H9 (cell line): ENCODE measurements at regions not wholly inside any gene's neighbourhood (a gene's known extent, or its start where the extent isn't known, plus 50 kb on each side); places are given as distances from the start of the nearest gene placed in this dataset.

Experiments
- DNase-seq: peaks from one replicate; pipeline ENCODE4 v3.0.0-alpha.2; 2017
- H2AFZ ChIP-seq: one replicate; pipeline ENCODE4 v1.6.1; 2013; ENCODE audit warnings: mild to moderate bottlenecking, low read length, control low read depth, moderate library complexity
- H2AK5ac ChIP-seq: 2 replicates; pipeline ENCODE4 v1.6.1; 2013; ENCODE audit warnings: low read length, control low read depth, mixed read lengths; ENCODE audit not compliant: insufficient read length
- H2BK120ac ChIP-seq: one replicate; pipeline ENCODE4 v1.6.1; 2013; ENCODE audit warnings: low read depth, mild to moderate bottlenecking, low read length, control low read depth, inconsistent platforms; ENCODE audit not compliant: poor library complexity, severe bottlenecking
- H2BK12ac ChIP-seq: 2 replicates; pipeline ENCODE4 v1.6.1; 2013; ENCODE audit warnings: low read length, control low read depth, mixed read lengths, low read depth; ENCODE audit not compliant: insufficient read length
- H2BK15ac ChIP-seq: 2 replicates; pipeline ENCODE4 v1.6.1; 2013; ENCODE audit warnings: low read depth, low read length, control low read depth
- H2BK20ac ChIP-seq: one replicate; pipeline ENCODE4 v1.6.1; 2013; ENCODE audit warnings: low read depth, mild to moderate bottlenecking, low read length, control low read depth, inconsistent platforms; ENCODE audit not compliant: poor library complexity, severe bottlenecking
- H2BK5ac ChIP-seq: 2 replicates; pipeline ENCODE4 v1.6.1; 2013; ENCODE audit warnings: low read length, control low read depth, mixed read lengths; ENCODE audit not compliant: insufficient read length
- H3K14ac ChIP-seq: 2 replicates; pipeline ENCODE4 v1.6.1; 2013; ENCODE audit warnings: low read length, control low read depth; ENCODE audit not compliant: insufficient read depth
- H3K18ac ChIP-seq: 2 replicates; pipeline ENCODE4 v1.6.1; 2013; ENCODE audit warnings: low read depth, mild to moderate bottlenecking, mixed read lengths, low read length, control low read depth; ENCODE audit not compliant: insufficient read length
- H3K23ac ChIP-seq: 2 replicates; pipeline ENCODE4 v1.6.1; 2013; ENCODE audit warnings: low read length, control low read depth, mixed read lengths, low read depth; ENCODE audit not compliant: insufficient read length
- H3K23me2 ChIP-seq: 2 replicates; pipeline ENCODE4 v1.6.1; 2013; ENCODE audit warnings: low read depth, mild to moderate bottlenecking, mixed read lengths, low read length, control low read depth; ENCODE audit not compliant: insufficient read length, poor library complexity, severe bottlenecking
- H3K27ac ChIP-seq: 2 replicates; pipeline ENCODE4 v1.5.1; 2013; ENCODE audit warnings: low read length, control low read depth, mixed read lengths, low read depth; ENCODE audit not compliant: insufficient read length
- H3K27me3 ChIP-seq: 2 replicates; pipeline ENCODE4 v1.6.1; 2013; ENCODE audit warnings: low read length, control low read depth, inconsistent platforms; ENCODE audit not compliant: insufficient read depth
- H3K4ac ChIP-seq: 2 replicates; pipeline ENCODE4 v1.6.1; 2013; ENCODE audit warnings: low read depth, mild to moderate bottlenecking, control low read depth, inconsistent platforms, low read length, moderate library complexity
- H3K4me1 ChIP-seq: 2 replicates; pipeline ENCODE4 v1.6.1; 2013; ENCODE audit warnings: low read length, control low read depth, inconsistent platforms; ENCODE audit not compliant: insufficient read depth
- H3K4me2 ChIP-seq: 2 replicates; pipeline ENCODE4 v1.6.1; 2013; ENCODE audit warnings: low read length, control low read depth, mixed read lengths; ENCODE audit not compliant: insufficient read length, insufficient read depth
- H3K56ac ChIP-seq: 2 replicates; pipeline ENCODE4 v1.6.1; 2013; ENCODE audit warnings: low read depth, mild to moderate bottlenecking, mixed read lengths, low read length, control low read depth; ENCODE audit not compliant: insufficient read length
- H3K79me1 ChIP-seq: 2 replicates; pipeline ENCODE4 v1.6.1; 2013; ENCODE audit warnings: low read depth, mild to moderate bottlenecking, moderate library complexity, low read length, control low read depth, inconsistent platforms; ENCODE audit not compliant: insufficient read depth, poor library complexity, severe bottlenecking
- H3K79me2 ChIP-seq: 2 replicates; pipeline ENCODE4 v1.6.1; 2013; ENCODE audit warnings: low read length, control low read depth, inconsistent platforms; ENCODE audit not compliant: insufficient read depth
- H3K9ac ChIP-seq: 2 replicates; pipeline ENCODE4 v1.6.1; 2013; ENCODE audit warnings: low read length, control low read depth, mixed read lengths; ENCODE audit not compliant: insufficient read length; ENCODE audit errors: extremely low read depth
- H3K9me3 ChIP-seq: one replicate; pipeline ENCODE4 v1.6.1; 2013; ENCODE audit warnings: low read depth, low read length, inconsistent platforms; ENCODE audit not compliant: control insufficient read depth
- H3T11ph ChIP-seq: one replicate; pipeline ENCODE4 v1.6.1; 2013; ENCODE audit warnings: mild to moderate bottlenecking, low read length, control low read depth, inconsistent platforms
- H4K20me1 ChIP-seq: one replicate; pipeline ENCODE4 v1.6.1; 2013; ENCODE audit not compliant: control insufficient read depth, insufficient read length, insufficient read depth
- H4K5ac ChIP-seq: 2 replicates; pipeline ENCODE4 v1.6.1; 2013; ENCODE audit warnings: low read depth, mild to moderate bottlenecking, mixed read lengths, low read length, control low read depth; ENCODE audit not compliant: insufficient read length
- H4K8ac ChIP-seq: replicated peaks from 2 replicates; pipeline ENCODE4 v1.6.1; 2013; ENCODE audit warnings: low read length, control low read depth, mixed read lengths, low read depth; ENCODE audit not compliant: insufficient read length
- H4K91ac ChIP-seq: 2 replicates; pipeline ENCODE4 v1.6.1; 2013; ENCODE audit warnings: low read depth, mild to moderate bottlenecking, moderate library complexity, mixed read lengths, low read length, control low read depth; ENCODE audit not compliant: insufficient read length
- H3K27ac Mint-ChIP-seq, 3 experiments: 2 replicates in 2 of 3; 3 replicates in 1 of 3; pipeline ENCODE4 v1.8.0; 2020 to 2021; ENCODE audit warnings: mixed read lengths in 3 of 3, mild to moderate bottlenecking in 1 of 3, moderate library complexity in 1 of 3
- H3K27me3 Mint-ChIP-seq: 2 replicates; pipeline ENCODE4 v1.8.0; 2021; ENCODE audit warnings: low read depth, mild to moderate bottlenecking, moderate library complexity, mixed read lengths
- H3K36me3 Mint-ChIP-seq, 3 experiments: 2 replicates in 2 of 3; 3 replicates in 1 of 3; pipeline ENCODE4 v1.8.0; 2020 to 2021; ENCODE audit warnings: low read depth in 3 of 3, mixed read lengths in 3 of 3; ENCODE audit not compliant: insufficient read depth in 1 of 3
- H3K4me1 Mint-ChIP-seq, 2 experiments: 2 replicates each; pipeline ENCODE4 v1.8.0; 2020; ENCODE audit warnings: mixed read lengths in 2 of 2
- H3K4me3 Mint-ChIP-seq, 2 experiments: 2 replicates in 1 of 2; 3 replicates in 1 of 2; pipeline ENCODE4 v1.8.0; 2020 to 2021; ENCODE audit warnings: mild to moderate bottlenecking in 2 of 2, mixed read lengths in 2 of 2, moderate library complexity in 1 of 2
- H3K9me3 Mint-ChIP-seq, 2 experiments: 2 replicates in 1 of 2; 3 replicates in 1 of 2; pipeline ENCODE4 v1.8.0; 2020; ENCODE audit warnings: mild to moderate bottlenecking in 2 of 2, mixed read lengths in 2 of 2, moderate library complexity in 1 of 2
- WGBS: extraction: QIAGEN DNeasy Blood & Tissue Kit; methylation state at CpG from one replicate; pipeline ENCODE4 v1.1.7; 2013; ENCODE audit warnings: missing lambda C conversion rate, low lambda C conversion rate, mixed read lengths; ENCODE audit not compliant: insufficient read length; ENCODE audit errors: extremely low coverage; 5-methylcytosine and 5-hydroxymethylcytosine counted together
- TF ChIP-seq, protein P1 (sequence below): fragments of 200-600 bp; sonication (generic); conservative IDR thresholded peaks from 3 replicates; pipeline ENCODE4 v1.8.0; 2021; ENCODE audit warnings: antibody characterized with exemption, mild to moderate bottlenecking

DNA sequence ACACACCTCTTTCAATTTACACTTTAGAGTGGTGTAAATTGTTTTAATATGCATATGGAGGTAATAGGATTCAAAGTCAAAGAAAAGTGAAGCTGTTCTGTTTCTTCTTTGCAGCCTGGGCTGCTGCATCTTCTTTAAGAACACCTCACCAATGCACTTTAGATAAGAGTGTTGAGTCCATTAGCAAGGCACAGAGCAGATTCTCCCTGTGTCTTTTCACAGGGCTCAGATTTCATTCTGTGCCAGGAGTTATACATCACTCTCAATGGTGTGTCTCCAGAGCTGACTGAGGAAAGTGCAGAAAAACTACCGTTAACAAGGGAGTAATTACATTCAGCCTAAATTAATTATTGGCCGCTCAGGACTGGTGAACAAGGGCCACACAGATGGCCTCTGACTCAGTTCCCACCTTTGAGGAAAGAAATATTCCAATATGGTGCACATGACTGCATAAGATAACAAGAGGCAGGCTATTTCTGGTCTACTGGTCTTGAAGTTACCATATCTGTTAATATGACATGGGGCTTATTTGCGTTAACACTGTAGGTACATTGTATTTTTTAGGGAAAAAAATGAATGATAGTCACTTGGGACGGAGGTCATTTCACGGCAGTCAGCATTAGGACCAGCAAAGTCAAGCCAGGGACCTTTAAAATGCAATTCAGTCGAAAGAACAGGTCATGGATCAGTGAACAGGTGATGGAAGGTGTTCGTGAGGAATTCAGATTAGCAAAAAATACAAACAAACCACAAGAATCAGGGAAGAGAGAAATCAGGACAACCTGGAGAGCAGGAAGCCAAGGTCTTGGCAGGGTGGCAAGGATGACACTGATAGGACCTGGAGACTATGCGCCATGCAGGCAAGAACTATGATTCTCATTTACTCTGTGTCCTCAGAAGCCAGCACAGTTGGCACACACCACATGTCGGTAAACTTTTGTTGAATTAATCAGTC is 203.7 kb downstream of the TBX18 start:
- peaks cover 4% of the 10 kb centered on the region for H3K27me3 Mint-ChIP-seq
- H3K56ac ChIP-seq: no peak overlapping the region
- no peaks in the 10 kb centered on the region; the same call in 1 of the 2 replicates for H3K4me1 ChIP-seq
- no peak overlapping the region for H3K23ac ChIP-seq
- no peaks in the 10 kb centered on the region for H3K23me2 ChIP-seq
- H2BK20ac ChIP-seq: no peak overlapping the region
- WGBS: no CpG with 5 or more reads among the region's 9 CpGs
- no peak overlapping the region for H4K5ac ChIP-seq
- no peak overlapping the region for H2BK12ac ChIP-seq
- no peaks in the 10 kb centered on the region for H4K20me1 ChIP-seq
- DNase-seq: no peak
- H3K27ac ChIP-seq: no peak overlapping the region
- no peak overlapping the region for H3K14ac ChIP-seq
- no peaks in the 10 kb centered on the region for H3K36me3 Mint-ChIP-seq
- no peak overlapping the region for H4K91ac ChIP-seq
- H3K4me2 ChIP-seq: no peak overlapping the region
- H2AK5ac ChIP-seq: no peak overlapping the region
- H3K79me1 ChIP-seq: no peaks in the 10 kb centered on the region
- H3K18ac ChIP-seq: no peak overlapping the region
- no peak overlapping the region for H2AFZ ChIP-seq
- H2BK120ac ChIP-seq: no peak overlapping the region
- H3K27ac Mint-ChIP-seq: no peak overlapping the region
- H3K27me3 ChIP-seq: no peaks in the 10 kb centered on the region
- H3K4ac ChIP-seq: no peak overlapping the region
- H2BK5ac ChIP-seq: no peak overlapping the region
- H2BK15ac ChIP-seq: no peak overlapping the region
- H3K4me3 Mint-ChIP-seq: no peak overlapping the region
- no peak overlapping the region for H3K9ac ChIP-seq
- H3T11ph ChIP-seq: no peak overlapping the region
- TF ChIP-seq, protein P1, sequence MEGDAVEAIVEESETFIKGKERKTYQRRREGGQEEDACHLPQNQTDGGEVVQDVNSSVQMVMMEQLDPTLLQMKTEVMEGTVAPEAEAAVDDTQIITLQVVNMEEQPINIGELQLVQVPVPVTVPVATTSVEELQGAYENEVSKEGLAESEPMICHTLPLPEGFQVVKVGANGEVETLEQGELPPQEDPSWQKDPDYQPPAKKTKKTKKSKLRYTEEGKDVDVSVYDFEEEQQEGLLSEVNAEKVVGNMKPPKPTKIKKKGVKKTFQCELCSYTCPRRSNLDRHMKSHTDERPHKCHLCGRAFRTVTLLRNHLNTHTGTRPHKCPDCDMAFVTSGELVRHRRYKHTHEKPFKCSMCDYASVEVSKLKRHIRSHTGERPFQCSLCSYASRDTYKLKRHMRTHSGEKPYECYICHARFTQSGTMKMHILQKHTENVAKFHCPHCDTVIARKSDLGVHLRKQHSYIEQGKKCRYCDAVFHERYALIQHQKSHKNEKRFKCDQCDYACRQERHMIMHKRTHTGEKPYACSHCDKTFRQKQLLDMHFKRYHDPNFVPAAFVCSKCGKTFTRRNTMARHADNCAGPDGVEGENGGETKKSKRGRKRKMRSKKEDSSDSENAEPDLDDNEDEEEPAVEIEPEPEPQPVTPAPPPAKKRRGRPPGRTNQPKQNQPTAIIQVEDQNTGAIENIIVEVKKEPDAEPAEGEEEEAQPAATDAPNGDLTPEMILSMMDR: no peak
- H3K4me1 Mint-ChIP-seq: peaks cover 0 to 4% of the 10 kb centered on the region in 2 experiments; a peak in 2 of 4 replicates
- no peaks in the 10 kb centered on the region for H3K79me2 ChIP-seq
- no peaks in the 10 kb centered on the region for H3K9me3 Mint-ChIP-seq
- H4K8ac ChIP-seq: no peak overlapping the region
- no peaks in the 10 kb centered on the region for H3K9me3 ChIP-seq
